ENCODE measurements at regions not wholly inside any gene's neighbourhood (a gene's known extent, or its start where the extent isn't known, plus 50 kb on each side); places are given as distances from the start of the nearest gene placed in this dataset.

DNA sequence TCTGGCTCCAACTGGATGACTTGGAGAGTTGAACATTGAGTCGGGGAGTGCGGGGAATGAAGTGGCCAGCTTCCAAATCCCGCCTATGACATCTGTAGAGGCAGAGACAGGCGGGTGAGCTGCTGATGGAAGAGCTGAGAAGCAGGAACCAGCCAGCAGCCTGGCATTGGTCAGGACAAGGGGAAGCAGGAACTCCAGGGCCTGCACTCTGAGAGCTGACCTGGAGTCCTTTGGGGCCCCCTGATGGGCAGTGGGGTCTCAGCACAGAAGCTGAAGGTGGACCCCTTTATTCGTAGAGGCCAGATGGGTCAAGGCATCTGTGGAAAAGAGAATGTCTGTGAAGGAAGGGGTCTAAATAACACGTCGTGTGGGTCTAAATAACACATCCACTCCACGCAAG lies 57.0 kb downstream of the SEC61G start:
- ATAC-seq (ENCODE audit: low FRiP score) (no peak), DNase-seq (ENCODE audit: low spot score) (no peak)
- TF ChIP-seq, protein P1, sequence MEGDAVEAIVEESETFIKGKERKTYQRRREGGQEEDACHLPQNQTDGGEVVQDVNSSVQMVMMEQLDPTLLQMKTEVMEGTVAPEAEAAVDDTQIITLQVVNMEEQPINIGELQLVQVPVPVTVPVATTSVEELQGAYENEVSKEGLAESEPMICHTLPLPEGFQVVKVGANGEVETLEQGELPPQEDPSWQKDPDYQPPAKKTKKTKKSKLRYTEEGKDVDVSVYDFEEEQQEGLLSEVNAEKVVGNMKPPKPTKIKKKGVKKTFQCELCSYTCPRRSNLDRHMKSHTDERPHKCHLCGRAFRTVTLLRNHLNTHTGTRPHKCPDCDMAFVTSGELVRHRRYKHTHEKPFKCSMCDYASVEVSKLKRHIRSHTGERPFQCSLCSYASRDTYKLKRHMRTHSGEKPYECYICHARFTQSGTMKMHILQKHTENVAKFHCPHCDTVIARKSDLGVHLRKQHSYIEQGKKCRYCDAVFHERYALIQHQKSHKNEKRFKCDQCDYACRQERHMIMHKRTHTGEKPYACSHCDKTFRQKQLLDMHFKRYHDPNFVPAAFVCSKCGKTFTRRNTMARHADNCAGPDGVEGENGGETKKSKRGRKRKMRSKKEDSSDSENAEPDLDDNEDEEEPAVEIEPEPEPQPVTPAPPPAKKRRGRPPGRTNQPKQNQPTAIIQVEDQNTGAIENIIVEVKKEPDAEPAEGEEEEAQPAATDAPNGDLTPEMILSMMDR (IDR thresholded peaks at IDR 0.05), result no peak

DNA sequence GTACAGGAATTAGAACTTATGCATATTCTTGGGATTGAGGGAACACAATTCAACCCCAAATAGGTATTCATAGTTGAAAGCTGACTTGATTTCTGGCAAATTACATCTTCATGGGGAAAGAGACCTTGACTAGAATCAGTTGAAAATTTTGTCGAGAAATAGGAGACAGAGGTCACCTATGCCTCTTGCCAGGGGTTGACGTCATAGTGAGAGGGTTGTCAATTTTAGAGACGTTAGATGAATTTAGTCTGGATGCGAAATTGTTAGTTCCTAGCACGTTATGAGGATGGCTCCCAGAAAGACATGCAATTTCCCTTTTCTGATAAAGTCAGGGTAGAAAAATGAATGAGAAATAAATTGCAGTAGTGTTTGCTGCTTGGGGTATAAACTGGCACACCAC lies 59.3 kb downstream of the SEC61G start:
- no peak for DNase-seq (ENCODE audit: low spot score)
- TF ChIP-seq, protein P1 (IDR thresholded peaks at IDR 0.05), result no peak
- ATAC-seq (ENCODE audit: low FRiP score), result no peak

DNA sequence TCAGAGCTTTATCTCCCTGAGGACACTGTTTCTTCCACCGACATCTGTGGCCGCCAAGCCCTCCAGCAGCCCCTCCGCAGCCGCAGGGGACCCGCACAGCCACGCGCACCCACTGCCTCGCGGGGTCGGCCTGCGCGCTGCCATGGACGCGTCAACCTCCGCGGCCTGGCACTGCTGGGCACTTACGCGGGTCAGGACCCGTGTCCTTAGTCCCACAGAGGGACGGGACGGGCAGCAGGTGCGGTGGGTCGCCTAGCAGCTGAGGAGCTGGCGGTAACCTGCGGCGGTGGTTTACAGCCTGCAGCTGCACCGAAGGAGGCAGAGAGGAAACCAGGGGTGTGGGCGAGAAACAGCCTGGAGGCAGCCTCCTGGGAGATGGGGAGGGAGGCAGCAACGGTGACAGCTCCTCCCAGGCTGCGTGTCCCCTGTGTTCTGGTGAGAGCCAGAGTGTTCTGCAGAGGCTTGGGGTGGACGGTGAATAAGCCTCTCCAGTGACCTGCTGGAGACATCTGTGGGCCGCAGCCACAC lies 61.3 kb downstream of the SEC61G start:
- no peak for DNase-seq (ENCODE audit: low spot score)
- TF ChIP-seq, protein P1 (IDR thresholded peaks at IDR 0.05), result no peak
- no peak for ATAC-seq (ENCODE audit: low FRiP score)

DNA sequence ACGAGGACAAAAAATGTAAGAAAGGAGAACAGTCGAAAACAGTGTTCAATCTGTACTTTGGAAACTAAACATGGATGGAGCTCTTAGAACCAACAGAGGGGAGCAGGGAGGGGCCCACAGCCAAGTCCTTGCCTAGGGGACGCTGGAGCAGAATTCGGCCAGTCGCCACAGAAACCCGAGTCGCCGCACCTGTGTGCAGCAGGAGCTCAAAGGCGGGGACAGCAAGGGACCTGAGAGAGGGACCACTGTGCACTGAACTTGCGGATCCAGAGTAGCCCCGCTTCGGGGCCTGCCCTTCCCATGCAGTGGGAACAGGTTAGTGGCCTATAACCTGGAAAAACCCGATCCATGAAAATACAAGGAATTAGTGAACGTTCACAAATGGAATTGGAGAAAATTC lies 68.1 kb downstream of the SEC61G start:
- TF ChIP-seq, protein P1 (IDR thresholded peaks at IDR 0.05), result no peak
- no peak for DNase-seq (ENCODE audit: low spot score)
- ATAC-seq (ENCODE audit: low FRiP score), result no peak

DNA sequence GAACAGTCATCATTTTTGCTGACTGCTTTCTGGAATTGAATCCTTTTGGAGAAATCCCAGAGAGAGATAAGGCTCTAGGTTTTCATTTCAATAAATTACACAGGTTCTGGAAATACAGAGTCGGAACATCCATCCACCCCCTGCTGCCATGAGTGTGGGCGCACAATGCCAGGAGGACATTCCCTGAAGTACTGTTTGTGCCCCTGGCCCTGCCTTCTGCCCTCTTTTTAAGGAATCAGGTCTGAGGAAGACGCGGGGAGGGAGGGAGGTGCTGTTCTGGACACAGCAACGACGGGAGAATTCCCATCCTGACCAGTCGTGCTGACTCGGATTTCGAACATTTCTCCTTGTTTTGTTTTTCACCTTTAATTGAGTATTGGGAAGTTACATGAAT lies 69.0 kb downstream of the SEC61G start:
- TF ChIP-seq, protein P1 (IDR thresholded peaks at IDR 0.05), result no peak
- peak; percentile 81 for ATAC-seq (ENCODE audit: low FRiP score)

DNA sequence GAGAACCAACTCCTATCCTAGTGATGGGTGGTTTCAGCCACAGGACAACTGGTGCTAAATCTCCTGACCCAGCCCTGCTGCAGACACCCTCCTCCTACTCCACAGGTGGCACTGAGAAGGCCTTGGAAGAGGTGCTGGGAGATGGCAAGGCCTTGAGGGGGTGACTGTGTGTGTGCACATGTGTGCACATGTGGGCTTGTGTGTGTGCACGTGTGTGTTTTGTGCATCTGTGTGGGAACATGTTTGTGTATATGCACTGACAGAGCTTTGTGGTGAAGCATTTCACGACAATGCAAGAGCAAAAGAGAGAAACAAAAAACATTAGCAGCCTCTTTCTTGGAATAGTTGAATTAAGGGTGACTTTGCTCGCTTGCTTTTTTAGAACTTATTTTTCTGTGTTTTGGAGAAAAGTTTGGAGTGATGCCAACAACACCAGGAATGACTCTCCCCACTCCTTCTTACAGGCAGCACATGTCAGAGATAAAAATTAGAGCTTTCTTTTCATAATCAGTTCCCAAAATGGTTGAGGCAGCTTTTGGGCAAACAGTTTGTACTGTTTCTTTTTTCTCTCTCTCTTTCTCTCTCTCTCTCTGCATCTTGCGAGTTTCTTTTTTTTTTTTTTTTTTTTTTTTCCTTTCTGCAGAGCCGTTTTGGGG lies 69.5 kb downstream of the SEC61G start:
- DNase-seq (ENCODE audit: low spot score) (no peak), ATAC-seq (ENCODE audit: low FRiP score) (peak; percentile 68)
- TF ChIP-seq, protein P1 (IDR thresholded peaks at IDR 0.05), result no peak

More for the DNA sequence above, 69.0 kb downstream of the SEC61G start:
- DNase-seq (ENCODE audit: low spot score), result no peak

All from omental fat pad (tissue), 3 donors.